ENCODE measurements at regions not wholly inside any gene's neighbourhood (a gene's known extent, or its start where the extent isn't known, plus 50 kb on each side); places are given as distances from the start of the nearest gene placed in this dataset.

DNA sequence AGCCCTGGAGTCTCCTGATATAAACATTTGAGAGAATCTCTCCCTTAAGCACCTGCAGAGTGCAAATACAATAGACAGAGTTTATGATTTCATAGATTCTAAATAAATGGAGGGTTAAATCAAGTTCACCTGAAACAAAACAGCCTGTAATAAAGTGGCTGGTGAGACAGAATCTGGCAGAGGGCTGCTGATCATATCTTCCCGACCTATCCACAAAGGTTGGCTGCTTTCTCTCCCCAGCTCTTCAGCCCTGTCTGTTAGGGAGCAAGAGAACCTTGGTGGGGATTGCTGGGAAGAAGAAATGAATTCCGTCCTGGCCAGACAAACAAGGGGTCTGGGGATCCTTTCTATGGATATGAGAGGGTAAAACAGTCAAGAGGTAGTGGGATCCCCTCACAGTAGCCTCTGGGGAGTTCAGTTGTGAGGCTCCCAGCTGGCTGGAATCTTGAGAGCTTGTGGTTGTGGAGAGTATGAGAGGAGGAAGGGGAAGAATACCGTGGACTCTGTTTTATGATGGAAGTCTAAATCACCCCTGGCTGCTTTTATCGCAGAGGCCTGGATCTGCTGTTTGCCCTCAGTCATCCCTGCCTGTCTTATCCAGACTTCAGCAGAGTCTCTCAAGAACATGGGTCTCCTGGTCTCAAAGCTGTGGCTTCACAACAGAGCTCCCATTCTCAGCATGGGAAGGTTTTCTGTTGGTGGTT lies 451.3 kb downstream of the NTRK3 start:
- DNase-seq: no peak

DNA sequence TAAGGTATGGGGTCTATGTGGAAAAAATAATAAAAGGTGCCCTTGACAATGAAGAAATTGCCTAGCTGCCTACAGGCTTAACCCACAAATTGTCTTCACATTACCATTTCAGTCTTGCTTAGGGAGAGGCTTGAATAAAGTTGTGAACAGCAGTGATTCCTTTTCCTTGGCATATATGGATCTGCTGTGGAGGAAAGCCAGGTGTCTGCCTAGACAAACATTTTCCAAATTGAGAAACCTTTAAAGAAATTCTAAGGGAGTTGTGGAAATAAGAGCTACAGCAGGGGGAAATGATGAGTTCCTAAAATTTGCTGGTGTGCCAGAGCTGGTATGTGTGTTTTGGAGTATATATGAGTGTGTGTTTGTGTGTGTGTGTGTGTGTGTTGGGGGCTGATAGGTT lies 452.1 kb downstream of the NTRK3 start:
- no peak for DNase-seq

DNA sequence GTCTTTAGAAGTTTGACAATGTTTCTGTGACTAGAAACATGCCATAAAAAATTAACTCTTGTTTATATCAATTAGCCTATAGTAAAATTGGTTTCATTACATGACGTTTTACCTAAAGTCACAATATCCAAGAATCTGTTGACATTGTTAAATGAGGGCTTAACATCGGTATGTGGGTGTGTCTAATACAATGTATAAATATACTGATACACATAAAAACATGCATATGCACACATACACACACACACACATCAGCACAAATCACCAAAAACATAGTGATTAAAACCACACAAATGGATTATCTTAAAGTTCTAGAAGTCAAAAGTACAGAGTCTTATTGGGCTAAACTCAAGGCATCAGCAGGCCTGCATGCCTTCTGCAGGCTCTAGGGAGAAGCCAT lies 456.7 kb downstream of the NTRK3 start:
- DNase-seq: no peak

DNA sequence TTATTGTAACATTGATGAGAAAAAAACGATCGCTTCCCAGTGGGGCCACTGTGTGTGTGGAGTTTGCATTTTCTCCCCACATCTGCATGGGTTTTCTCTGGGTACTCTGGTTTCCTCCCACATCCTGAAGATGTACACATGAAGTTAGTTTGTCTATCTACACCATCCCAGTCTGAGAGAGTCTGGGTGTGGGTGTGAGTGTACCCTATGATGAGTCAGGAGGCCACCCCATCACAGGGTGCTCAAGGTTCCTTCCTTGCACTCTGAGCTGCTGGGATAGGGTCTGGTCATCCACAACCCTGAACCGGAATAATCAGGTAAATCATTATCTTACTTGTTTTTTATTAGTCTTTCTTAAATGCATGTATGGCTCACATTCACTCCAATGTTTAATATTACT lies 457.1 kb downstream of the NTRK3 start:
- DNase-seq: no peak

DNA sequence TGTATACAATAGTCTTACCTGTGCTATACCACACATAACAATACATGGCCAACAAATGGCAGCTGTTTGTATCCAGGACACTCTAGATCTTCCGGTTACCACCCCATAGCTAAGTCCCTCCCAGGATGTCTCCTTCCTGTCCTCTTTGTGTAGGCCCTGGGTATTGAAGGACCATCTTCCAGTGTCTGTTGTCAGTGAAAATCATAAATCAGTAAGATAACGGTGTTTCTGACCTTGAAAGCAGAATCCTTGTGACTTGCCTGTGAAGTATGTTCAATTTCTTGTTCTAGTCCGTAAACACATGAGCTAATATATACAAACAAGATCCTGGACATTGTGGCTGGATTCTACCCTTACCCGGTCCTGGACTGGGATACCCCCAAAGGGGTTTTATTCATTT lies 462.8 kb downstream of the NTRK3 start:
- no peak for DNase-seq

DNA sequence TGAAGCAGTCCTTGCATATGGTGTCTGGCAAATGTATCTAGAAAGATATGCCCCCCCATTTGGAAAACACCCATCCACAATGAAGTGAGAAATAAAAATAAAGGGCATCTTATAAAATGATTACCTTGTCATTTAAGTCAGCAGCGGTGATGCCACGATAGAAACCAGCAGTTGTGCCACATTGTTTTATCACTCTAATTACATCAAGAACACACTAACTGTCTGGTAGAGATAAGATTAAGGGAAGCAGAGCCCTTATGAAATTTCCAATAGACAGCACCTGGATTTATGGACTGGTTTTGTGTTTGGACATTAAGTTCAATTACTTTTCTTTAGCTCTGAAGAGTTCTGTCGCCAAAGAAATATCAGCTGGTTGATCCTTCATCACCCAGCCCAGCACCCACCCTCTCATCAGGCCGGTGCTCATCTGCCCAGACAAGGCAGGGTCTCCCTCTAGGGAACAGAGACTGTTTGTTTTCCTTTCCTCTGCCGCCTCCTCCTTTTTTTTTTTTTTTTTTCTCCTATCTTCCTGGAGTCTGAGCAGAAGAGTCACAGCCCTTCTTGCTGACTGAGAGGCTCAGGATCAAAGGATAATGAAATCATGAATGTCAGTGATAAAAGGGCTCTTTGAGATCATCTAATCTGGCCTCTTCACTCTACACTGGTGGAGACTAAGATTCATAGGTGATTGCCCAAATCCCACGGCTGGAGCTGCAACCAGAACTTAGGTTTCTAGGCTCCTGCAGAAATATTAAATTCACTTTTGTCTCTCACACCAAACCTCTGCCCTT lies 464.1 kb downstream of the NTRK3 start:
- DNase-seq: no peak

DNA sequence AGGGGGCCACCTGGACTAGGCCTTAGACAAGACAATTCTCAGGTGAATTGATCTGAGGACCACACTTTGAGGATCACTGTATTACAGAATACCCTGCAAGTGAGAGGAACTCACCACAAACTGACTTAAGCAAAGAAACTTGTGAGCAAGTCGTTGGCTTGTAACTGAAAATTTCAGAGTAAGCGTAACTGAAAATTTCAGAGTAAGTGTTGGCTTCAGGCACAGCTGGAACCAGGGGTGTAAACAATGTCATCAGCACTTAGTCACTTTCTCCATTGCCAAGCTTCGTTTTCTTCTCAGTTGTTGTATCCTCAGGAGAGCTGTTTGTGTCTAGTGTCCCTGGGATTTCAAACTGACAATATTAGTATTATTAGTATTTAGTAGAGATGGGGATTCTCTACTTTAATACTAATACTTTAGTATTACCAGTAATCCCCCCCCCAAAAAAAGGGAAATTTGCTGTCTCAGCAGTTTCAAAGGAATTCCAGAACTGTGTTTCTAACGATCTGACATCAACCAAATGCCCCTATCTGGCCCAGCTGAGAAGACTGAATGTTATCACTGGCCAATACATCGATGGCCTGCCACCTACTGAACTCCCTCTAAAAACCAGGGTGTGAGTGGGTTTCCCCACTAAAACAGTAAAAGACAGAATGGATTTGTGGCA lies 474.4 kb downstream of the NTRK3 start:
- no peak for DNase-seq

DNA sequence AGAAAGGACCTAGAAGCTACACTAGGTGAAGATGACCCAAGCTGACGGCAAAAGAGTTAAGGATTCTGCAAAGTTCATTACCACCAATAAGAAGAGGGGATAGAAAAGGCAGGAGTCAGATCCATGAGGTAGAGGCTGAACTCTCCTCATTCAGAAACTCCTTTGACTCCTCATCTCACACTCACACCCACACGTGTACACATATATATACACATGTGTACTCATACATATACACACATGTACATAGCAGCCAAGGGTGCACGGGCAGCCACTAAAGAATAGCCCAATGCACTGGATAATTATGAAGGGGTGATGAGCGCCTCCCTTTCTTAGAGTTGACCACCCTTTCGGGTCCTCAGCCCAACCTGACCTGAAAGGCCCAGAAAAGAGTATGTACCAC lies 476.8 kb downstream of the NTRK3 start:
- no peak for DNase-seq

DNA sequence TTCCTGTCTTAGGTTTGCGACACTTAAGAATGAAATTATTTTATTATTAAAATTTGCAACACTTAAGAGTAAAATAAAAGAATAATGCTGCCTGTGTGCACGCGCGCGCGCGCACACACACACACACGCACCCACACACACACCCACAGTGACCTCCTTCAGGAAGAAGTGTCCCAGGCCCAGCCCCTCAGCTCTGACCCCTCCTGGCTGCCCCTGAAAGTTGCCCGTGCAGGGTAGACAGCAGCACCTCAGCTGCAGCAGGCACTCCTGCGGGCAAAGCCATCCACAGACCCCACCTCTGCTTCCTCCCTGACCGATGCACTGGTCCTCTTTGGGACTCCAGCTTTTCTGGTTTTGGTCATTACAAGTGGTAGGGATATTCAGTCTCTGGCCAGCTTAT lies 478.2 kb downstream of the NTRK3 start:
- no peak for DNase-seq

DNA sequence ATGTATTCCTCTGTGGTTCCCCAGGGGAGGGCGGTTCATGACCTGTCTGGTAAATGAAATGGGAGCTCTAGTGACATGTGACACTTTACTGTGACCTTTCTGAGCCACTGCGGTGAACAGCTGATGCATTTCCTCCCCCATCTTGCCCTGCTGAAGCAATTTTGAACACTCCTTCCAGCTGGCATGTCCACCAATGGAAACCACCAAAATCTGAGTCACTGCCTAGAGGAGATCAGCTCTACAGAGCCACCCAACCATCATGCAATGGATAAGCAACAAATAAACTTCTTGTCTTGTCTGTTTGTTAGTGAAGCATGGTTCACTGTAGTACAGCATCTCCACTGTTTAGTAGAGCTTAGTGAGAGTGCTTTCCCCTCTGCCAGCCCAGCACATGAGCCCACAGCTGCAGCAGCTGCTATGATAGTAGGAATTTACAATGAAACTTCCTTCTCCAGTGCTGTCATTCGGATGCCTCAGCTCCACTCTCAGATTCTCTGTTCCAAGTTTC lies 479.4 kb downstream of the NTRK3 start:
- no peak for DNase-seq

DNA sequence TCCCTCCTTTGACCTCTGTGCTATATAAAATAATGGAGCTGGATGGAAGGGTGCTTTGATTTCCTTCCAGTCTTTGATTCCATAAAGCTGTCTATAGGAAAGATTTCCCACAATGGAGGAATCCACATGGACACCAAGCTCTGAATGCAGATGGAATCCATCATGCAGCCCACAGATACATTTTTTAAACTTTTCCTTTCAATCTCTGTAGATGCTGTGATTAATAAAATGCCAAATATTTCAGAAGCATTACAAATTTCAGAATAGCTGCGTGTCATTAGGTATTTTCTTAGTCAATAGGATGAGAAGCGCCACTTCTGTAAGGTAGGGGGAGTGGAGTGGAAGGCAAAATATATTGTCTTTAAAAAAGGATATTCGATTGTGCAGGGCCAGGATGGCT lies 489.0 kb downstream of the NTRK3 start:
- no peak for DNase-seq

DNA sequence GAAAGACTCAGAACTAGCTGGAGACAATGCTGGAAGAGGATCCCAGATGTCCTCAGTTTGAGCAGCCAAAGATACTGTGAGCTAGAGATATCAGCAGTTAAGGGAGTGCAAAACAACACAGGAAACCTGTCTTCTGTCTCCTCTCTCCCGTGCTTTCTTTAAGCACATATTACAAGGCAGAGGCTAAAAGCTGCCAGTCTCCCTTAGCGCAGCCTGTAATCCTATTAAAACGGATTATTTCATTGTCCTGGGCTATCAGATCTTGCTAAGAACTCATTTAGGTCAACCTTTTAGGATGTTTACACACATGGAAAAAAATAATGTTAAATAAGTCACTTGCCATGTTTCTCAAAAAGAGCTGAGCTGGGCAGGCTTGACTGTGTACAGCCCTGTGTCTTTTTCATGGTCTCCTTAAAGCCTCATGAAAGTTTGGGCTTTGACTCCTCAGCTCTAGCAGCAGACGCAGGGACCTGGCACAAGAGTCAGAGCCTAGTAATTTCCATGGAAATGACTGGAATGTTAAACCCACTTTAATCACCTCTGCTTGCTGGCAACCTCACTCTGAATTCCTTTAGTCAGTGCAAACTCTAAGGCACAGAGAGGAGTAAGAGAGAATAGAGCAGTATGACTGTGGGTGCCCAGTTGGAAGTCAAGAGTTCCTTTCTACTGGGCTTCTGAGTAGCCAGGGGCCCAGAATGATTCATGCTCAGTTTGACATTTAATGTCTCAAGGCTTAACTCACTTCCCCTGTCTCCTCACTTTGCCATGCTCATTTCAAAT lies 491.9 kb downstream of the NTRK3 start:
- peak; percentile 98 for DNase-seq

DNA sequence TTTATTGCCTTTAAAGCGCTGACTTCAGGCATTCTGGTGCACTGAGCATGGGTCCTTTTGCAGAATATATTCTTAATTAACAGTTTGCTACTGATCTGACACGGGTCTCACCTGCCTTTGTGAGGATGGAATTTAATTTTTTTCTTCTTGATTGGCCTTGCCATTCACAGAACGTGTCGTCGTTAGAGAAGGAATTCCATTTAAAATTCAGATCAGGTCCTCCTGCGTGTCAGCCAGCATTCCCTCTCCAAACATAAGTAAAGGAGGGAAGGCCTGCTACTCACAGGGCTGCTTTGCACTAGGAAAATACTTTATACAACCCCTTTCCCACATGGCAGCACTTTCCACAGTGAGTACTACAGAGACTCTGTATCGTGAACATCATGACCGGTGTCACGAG lies 492.7 kb downstream of the NTRK3 start:
- DNase-seq: no peak

DNA sequence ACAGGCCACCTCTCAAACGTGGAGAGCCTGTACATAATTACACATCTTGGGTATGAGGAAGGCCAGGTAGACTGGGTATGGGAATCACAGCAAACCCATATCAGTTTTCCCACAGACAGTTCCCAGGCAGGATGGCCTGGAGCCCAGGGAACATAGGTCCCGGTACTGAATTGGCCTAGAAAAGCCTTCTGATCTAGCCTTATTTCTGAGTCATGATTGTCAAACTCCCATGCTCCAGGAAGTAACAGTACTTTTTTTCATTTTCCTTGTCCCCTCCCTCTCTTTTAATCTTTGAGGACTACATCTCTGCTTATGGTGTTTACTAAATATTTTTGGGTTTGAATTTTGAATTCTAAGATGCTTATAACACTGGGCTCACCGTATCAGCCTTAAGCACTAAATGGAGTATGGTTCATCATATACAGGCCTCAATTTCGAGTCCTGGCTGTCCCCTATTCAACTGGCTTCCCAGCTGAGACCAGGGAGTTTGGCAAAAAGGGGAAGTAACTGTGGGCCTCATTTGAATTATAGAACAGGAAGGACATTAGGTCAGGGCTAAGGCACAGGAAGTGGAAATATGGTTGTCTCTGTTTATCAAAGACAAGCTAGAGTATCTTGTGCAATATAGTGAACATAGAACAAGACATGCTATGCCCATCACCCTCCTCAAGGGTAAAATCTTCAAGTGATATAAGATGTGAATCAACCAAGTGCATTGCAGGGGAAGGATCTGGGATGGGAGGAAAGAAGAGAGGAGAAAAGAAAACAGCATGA lies 494.6 kb downstream of the NTRK3 start:
- peak; percentile 38 for DNase-seq

DNA sequence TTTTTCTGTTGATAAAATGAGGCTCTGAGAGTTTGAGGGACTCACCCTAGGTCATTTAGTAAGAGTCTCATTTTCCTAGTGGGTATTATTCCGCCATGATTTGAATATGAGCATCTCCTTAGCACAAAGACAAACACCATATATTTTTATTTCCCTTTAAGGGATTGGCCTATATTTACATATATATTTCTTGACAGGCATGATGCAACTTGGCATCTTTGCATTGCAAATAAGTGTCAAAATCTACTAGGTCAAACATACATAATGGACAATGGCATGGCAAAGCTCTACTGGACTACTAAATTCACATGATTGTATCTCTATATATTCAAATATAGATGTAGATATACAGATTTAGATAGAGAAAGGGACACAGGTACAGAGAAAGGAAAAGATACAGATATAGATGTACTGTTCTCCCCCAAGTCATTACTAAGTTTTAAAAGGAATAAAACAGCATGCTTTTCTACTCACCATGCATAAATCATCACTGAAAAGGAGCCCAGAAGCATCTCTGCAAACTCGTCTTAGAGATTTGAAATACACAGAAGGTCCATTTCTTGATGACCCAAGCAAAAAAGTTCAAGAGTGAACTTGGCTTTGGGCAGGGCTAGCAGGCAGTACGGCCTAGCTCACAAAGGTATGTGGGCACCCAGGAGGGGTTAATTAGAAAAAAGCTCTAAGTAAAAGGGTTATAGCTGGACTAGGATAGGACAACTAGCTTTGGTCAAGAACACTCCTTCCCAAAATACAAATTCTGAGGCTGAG lies 495.8 kb downstream of the NTRK3 start:
- no peak for DNase-seq

DNA sequence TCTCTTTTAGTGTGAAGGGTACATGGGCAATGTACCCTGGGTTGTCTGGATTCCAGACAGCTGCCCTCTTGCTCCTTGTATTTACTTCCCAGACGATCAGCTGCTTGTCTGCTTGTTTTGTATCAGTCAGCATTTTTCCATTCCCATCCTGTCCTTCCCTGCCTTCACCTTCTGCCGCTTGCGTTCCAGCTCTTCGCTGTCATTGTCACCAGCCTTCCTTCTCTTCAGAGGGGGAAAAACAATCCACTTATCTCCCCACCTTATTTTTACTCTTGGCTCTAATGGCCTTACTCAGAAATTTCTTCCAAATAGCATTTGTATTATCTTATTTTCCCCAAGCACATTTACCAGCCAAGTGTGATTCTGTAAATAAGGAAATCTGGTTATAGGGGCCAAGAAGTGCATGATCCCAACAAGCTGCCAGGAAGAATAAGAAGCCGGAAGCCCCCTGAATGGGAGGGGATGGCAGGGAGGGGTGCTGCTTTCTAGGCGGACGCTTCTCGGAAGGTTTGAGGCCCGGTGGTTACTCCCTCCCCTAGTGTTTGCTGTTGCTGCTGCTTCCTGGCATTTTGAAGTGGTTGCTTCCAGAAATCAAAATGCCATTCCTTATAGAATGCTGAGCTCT lies 497.6 kb downstream of the NTRK3 start:
- no peak for DNase-seq

DNA sequence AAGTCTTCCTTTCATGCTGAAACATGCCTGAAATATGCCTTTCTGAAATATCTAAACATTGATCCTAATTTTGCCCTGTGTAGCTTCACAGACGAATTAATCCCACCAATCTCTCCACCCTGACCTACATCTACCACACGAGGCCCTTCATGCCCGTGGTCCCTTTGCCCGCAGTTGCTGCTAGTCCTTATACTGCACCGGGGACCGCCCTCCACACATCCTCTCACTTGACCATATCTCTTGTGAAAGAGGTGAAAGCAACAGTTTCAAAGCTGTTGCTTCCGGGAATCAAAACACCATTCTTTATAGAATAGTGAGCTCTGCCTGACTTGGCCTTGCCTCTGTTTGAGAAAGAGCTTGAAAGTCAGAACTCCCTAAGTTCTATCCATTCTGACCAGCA lies 499.5 kb downstream of the NTRK3 start:
- no peak for DNase-seq

DNA sequence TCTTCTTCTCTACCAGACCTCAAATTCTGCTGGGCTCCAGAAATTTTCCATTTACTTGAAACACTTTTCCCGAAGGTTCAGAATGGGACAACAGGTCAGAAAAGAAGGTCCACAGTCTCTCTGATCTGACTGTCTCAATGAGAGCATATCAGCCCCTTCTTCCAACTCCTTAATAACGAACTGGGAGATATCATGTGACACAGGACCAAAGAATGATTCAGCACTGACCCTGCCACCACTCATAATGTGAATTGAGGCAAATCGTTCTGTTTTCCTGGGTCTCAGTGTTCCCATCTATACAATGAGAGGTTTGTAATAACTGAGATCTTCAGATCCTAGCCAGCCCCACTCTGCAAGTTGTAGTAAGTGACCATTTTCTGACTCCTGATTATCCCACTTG lies 500.5 kb downstream of the NTRK3 start:
- DNase-seq: no peak

DNA sequence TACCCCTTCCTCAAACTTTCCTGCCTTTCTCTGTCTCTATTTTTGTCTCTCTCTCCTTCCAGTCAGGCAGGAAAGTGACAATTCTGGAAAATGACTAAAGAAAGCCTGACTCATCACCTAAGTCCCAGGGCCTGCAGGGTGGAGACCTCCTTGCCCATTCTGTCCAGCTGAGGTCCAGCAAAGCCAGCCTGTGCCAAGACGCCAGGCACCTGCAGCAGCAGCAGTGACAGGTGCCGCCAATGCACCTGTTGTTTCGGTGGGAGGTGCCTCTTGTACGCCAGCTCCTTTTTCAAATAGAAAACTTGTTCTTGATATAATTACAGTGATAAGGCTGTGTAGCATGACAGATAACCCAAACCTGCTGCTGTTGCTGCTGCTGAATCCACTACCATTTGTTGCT lies 501.3 kb downstream of the NTRK3 start:
- no peak for DNase-seq

DNA sequence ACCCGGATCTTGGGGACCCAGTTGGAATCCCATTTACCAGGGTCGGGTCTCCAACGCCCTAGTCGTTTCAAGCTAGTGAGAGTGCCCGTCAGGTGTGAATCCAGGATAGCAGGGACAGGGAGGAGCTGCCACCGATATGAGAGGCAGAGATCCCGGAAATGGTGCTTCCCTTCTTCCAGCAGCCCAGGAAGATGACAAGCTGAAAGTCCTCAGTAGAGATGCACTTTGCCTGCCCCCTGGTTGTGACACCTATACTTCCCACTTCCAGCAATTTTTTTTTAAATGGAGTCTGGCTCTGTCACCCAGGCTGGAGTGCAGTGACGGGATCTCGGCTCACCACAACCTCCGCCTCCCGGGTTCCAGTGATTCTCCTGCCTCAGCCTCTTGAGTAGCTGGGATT lies 503.0 kb downstream of the NTRK3 start:
- no peak for DNase-seq

Measured in NCI-H226 (cell line).